ENCODE measurements at regions not wholly inside any gene's neighbourhood (a gene's known extent, or its start where the extent isn't known, plus 50 kb on each side); places are given as distances from the start of the nearest gene placed in this dataset.

DNA sequence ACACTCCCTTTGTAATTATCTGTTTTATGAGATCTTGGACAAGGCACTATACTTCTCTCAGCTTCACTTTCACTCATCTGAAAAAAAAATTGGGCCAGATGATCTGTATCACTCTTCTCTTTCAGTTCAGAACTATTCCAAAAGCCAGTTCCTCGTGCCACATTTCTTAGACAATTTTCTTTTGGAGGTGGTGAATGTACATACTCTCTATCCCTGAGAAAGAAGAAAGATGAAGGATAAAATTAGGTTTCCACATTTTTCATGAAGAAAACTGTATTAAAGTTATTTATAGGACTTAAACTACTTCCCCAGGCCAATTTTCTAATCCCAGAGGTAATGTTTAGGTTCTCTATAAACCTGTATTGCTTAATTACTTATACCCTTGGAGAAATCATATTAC, 171.6 kb downstream of the SLC6A15 start:
- no peak for DNase-seq (ENCODE audit: low read depth, low spot score)

- DNase-seq (ENCODE audit: low read depth, low spot score) = no peak
These were observed 172.0 kb downstream of the SLC6A15 start for GRCh38 chr12:84740602-84741001.

DNA sequence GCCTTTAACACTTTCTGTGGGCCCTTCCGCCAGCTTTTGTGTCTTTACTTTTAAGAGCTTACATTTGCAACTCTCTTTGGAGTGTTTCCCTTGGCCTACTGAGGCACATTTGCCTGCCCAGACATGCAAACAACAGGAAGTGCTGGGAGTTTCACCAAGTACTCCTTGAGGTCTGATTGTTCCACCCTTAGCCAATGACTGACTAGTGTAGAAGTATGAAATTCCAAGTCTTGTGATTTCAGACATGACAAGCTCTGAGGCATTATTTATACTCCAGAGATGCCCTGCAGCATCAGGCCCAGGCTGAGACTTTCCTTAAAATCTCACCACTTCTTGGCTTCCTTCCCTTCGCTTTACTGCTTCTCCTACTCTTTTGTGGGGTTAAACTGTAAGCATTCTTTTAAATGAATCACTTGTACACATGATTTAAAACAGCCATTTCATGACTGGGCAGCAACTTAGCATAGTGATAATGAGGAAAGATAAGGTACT, 174.1 kb downstream of the SLC6A15 start:
- DNase-seq (ENCODE audit: low read depth, low spot score) = peak; percentile 11

DNA sequence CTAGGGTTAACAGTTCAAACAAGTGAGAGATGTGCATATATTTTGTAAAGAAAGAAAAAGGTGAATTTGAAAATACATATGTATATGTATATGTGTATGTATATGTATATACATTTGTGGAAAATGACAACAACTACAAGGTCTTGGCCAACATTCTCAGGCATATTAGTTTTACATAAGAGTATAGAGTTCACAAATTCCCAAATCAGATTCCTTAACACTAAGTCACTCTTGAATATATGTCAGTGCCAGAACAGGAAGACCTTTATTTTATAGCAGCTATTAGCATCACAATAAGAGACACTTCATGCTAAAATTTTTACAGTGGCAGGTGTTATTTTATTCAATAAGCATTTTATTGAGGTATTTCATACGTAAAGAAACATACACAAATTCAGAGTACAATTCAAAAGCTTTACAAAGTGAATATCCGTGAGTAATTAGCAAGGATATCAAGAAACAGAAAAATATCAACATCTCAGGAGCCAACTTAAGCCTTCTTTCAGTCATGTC, 179.7 kb downstream of the SLC6A15 start:
- no peak for DNase-seq (ENCODE audit: low read depth, low spot score)

GRCh38 chr12:84730561-84731162, 181.9 kb downstream of the SLC6A15 start:
- peak; percentile 39 for DNase-seq (ENCODE audit: low read depth, low spot score)

DNA sequence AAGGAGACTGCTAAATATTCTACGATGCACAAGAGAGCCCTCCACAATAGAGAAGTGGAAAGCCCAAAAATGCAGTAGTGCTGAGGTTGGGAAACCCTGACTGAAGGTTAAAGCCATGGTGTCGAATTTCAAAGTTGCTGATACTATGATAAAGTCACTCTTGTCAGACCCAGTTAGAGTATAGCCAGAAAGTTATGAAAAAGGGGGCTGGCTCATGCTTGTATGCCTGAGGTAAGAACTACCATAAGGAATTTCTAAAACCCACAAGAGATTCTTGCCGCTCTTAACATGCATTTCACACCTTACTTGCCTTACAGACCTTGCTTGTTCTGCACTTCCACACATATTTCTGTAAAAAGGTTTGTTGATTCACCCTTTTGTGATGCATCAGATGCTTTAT, 184.6 kb downstream of the SLC6A15 start:
- DNase-seq (ENCODE audit: low read depth, low spot score) = peak; percentile 12

- DNase-seq (ENCODE audit: low read depth, low spot score) = no peak
These were observed 185.8 kb downstream of the SLC6A15 start for GRCh38 chr12:84726780-84727179.

- no peak for DNase-seq (ENCODE audit: low read depth, low spot score)
These were observed 188.6 kb downstream of the SLC6A15 start for GRCh38 chr12:84723988-84724387.

DNA sequence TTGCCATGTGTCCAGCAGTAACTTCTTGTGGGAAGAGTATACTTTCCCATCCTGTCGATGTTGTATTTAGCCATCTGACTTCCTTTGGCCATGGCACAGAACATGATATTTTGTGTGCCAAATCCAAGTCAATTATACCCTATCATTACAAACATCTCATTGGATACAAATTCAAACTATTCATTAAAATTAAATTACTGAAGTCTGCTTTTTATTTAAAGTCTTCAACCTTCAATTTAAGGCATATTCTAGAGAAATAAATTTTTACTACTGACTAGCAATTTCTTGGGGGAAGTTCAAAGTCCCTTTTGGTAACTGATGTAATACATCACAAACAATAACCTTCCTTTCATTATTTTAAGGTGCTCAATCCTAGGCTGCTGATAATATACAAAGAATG, 192.6 kb downstream of the SLC6A15 start:
- no peak for DNase-seq (ENCODE audit: low read depth, low spot score)

GRCh38 chr12:84718906-84719305, 193.7 kb downstream of the SLC6A15 start:
- no peak for DNase-seq (ENCODE audit: low read depth, low spot score)

DNA sequence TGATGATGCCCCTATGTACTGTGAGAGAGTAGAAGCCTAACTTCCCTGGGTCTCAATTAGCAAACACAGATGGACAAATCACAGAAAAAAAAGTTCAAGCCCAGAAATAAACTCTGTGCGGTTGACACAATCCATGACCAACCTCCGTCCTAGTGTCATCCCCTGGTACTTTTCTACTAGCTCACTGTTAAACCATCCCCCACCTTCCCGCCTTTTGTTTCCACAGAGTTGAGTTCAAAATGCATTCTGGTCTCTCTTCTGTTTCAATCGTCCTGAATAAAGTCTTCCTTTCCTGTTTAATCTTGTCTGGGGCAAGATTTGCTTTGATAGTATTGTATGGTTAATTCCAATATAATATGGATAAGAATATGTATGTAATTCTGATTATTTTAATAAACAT, 199.9 kb downstream of the SLC6A15 start:
- DNase-seq (ENCODE audit: low read depth, low spot score) = no peak

DNA sequence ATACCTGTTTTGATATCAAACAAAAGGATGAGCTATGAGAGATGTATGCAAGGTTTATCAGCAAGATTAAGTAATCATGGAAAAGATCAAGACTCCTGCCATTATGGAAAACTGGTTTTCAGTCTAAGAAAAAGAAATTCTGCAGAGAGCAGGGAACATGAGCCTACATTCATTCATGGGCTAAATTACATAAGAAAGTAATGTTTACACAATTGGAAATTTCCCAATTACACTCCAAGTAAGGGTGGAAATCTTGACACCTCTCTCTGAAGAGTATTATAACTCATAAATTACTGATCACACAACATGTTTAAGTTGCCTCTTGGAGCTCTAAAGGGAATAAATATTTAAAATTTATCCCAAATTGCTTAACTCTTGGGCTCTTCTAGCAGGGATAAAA, 206.2 kb downstream of the SLC6A15 start:
- DNase-seq (ENCODE audit: low read depth, low spot score) = no peak

DNA sequence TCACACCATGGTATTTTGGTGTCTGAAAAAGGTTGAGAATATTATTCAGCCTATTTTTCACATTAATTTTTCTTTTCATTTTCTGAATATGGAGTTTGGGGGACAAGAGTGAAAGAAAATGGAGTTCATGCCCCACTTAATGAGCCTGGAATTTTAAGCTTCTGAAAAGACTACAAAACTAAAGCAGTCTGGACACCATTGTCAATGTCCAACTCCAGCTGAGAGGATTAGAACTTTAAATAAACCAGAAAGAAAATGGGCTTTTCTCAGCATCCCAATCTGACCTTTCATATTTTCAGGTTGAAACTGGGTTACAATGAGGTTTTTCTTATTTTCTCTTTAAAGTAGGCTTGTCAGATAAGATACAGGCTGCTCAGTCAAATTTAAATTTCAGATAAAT, 207.7 kb downstream of the SLC6A15 start:
- DNase-seq (ENCODE audit: low read depth, low spot score) = no peak

GRCh38 chr12:84702001-84702400, 210.6 kb downstream of the SLC6A15 start:
- no peak for DNase-seq (ENCODE audit: low read depth, low spot score)

DNA sequence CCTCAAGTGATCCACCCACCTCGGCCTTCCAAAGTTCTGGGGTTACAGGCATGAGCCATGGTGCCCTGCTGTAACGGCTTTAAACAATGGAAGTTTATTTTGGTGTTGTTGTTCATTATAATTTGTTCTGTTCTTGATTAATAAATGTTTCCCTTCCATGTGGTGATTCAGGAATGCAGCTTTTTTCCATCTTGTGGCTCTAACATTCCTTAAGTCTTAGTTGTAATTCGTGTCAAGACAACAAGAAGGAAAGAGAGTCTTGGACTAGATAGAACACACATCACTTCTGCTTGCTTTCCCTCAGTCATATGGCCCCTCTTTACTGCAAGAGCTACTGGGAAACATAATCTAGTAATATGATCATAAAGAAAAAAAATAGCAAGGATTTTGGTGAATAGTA, 211.6 kb downstream of the SLC6A15 start:
- no peak for DNase-seq (ENCODE audit: low read depth, low spot score)

GRCh38 chr12:84698576-84699333, 213.8 kb downstream of the SLC6A15 start:
- no peak for DNase-seq (ENCODE audit: low read depth, low spot score)

DNA sequence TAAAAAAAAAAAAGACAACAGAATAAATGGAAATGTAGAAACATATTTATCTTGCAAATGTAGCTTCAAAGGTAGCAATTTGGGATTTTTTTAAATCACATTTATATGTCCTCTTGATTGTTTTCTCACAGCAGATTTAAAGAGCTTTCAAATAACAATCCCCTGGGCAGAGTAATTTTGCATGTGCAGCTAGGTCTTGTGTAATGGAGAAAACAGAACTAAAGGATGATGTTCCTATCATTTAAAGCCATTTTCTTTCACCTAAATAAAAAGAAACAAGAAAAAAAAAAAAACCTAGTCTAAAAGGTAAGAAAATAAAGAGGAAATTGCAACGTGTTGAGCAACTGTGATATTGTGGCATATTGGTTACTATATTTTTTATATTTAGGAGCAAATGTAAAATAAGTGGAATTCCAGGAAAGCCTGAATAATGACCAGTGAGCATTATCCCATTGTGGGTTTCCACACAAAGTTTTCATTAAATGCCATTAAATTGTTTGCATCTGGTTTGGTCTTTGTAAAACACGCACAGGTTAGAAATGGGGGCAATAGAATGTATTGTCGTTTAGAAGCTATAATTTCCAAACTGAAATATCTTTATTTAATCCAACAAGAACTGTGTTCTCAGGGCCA, 215.6 kb downstream of the SLC6A15 start:
- no peak for DNase-seq (ENCODE audit: low read depth, low spot score)

- DNase-seq (ENCODE audit: low read depth, low spot score) = no peak
These were observed 216.3 kb downstream of the SLC6A15 start for GRCh38 chr12:84696281-84696680.

DNA sequence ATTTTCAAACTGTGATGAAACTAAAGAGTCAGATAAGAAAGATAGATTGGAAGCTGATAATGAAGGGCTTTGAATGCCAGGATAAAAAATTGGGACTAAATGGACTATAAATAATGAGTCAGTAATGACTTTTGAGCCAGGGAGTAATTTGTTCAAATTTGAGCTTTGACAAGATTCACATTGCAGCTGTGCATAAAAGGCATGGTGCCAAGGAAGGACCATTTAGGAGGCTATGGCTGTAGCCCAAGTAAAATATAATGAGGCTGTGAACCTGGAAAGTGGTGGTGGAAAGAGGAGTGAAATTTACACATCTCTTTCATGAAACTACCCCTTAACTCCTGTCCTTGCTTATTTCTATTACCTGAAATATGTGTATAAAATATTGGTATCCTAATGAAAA, 218.5 kb downstream of the SLC6A15 start:
- no peak for DNase-seq (ENCODE audit: low read depth, low spot score)

GRCh38 chr12:84692071-84692470, 220.5 kb downstream of the SLC6A15 start:
- DNase-seq (ENCODE audit: low read depth, low spot score) = no peak

GRCh38 chr12:84691266-84691665, 221.3 kb downstream of the SLC6A15 start:
- DNase-seq (ENCODE audit: low read depth, low spot score) = no peak

DNA sequence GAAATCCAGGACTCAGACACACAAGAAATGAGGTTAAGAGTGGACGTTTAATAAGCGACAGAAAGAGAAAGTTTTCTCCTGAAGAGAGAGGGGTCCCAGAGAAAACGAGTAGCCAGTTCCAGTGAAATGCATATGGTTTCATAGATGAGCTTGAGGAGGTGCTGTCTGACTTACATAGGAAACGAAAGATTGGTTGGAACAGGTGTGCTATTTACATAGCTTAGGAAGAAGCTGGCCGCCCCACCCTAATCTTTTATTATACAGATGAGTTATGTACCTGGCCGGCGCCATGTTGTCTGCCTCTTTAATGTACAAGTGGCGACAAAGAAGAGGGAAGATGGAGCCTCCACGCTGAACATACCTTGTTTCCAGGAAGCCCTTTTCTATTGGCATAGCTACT, 223.0 kb downstream of the SLC6A15 start:
- no peak for DNase-seq (ENCODE audit: low read depth, low spot score)

- no peak for DNase-seq (ENCODE audit: low read depth, low spot score)
These were observed 227.2 kb downstream of the SLC6A15 start for GRCh38 chr12:84685379-84685778.

All from ELF-1 (cell line).